GM19324 (cell line): ENCODE measurements at regions not wholly inside any gene's neighbourhood (a gene's known extent, or its start where the extent isn't known, plus 50 kb on each side); places are given as distances from the start of the nearest gene placed in this dataset.
"Not testable (repeated sequence)": the region's sequence is repeated elsewhere in the genome, so short reads cannot be mapped to it uniquely, and the experiment has no call there.

Source experiments
- ATAC-seq: cut with Tn5 transposase; IDR thresholded peaks from one replicate; pipeline ENCODE4 v1.9.1; 2021; ENCODE audit warnings: mild to moderate bottlenecking, moderate library complexity; ENCODE audit not compliant: unreplicated experiment, low FRiP score

DNA sequence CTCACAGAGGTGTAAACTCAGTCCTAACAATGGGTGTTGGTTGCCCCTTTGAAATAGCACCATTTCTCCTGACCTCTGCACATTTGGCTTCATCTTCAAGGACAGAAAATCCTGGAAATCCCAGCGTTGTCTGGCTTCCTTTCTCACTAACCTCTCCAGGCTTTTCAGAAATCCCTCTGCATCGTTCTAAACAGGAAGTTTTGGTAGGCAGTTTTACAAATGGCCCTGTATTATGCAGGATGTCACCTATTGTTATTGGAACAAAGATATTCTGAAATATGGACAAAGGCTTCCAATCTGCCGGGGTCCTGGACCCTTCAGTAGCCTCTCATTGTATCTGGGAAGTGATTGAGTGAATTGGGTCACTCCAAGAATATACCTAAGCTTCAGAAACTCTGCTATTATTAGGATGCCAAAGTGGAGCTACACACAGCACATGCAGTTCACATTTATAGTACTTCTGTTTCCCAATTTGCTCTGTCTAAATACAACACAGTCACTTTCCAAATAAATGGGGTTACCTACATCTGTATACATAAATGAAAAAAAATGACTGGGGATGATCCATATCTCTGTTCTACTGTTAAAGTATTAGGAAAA, 134.8 kb upstream of the KLF6 start:
- no peak for ATAC-seq

DNA sequence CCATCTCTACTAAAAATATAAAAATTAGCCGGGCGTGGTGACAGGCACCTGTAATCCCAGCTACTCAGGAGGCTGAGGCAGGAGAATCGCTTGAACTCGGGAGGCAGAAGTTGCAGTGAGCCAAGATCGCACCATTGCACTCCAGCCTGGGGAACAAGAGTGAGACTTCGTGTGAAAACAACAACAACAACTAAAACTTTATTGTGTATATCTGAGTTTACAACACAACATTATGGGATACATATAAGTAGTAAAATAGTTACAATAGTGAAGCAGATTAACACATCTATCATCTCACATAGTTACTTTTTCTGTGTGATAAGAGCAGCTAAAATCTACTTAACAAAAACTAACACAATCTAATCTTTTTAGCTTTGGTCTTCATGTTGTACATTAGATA, 132.4 kb upstream of the KLF6 start:
- not testable (repeated sequence) for ATAC-seq

DNA sequence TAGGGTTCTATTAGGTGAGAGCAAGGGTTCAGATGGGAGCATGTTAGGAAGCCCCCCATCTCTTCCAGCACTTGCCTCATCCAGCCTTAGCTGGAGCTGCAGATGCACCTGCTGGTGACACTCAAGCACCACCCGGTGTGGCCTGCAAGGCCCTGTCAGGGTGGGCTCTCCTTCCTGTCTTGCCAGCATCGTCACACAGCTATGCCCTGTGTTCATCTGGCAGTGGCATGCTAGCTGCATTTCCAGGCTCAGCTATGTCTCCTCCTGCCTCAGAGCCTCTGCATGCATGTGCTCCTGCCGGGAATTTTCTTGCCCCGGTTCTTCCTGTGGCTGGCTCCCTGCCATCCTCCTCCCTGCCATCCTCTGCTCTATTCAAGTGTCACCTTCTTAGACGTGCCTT, 129.7 kb upstream of the KLF6 start:
- no peak for ATAC-seq

DNA sequence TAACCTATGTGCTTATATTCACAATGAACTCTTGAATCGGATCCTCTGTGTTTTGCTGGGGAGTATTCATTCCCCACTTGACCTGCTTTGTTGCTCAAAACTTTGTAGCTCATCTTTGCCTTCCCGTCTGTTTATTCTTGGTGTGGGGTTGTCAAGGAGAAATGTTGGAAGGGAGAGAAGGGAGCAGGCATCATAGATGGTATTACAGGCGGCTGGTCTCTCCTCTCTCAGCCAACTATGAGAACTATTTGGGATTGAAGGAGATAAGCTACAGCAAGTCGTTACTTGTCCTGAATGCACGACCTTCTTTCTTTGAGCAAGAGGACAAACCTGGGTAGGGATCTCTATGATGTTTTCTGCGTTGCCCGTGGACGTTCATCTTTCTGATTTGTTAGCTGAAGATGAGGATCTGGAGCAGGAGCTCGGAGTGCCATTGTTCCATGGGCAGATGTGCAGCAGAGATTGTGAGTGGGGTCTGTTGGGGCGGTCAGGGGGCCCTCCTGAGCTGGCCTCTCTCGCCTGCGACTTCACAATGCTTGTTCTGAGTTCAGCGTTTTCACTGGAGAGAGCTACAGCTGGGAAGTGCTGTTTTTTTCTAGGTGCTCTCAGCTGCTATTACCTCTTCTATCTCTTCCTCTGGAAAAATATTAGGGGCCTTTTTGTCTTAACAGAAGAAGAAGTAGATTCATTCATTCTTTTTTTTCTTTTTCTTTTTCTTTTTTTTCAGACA, 126.9 kb upstream of the KLF6 start:
- no peak for ATAC-seq

DNA sequence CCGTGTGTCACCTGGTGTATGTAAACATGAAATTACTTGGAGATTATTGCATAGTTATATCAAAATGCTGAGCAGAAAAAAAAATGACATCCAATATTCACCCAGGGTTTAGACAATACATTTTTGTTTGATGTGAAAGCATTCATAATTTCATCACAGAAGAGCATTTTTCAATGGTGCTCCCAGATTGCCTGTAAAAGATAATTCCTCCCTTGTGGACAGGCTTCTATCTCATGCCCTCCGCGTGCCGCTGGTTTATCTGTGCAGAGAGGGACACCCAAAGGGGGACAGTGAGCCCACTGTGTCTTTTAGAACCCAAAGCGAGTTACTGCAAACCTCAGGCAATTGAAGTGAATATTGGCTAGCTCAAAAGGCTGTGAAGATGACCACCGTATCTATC, 126.2 kb upstream of the KLF6 start:
- no peak for ATAC-seq

DNA sequence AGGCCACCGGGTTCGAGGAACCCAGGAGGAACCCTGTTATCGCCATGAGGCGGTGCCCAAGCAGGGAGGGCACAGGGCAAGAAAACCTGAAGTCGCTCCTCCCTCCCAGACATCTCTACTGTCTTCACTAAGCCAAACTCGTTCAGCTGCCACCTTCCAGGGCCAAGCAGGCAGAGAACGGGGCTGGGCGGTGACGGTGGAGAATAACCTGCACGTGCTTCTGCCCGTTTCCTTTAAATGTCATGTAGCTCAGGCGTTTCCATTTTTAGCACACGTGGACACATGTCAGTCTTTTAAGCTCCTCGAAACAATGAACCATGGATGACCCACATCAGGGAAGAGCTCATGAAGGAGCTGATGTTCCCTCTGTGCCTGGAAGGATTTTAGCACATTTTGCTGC, 124.3 kb upstream of the KLF6 start:
- no peak for ATAC-seq

DNA sequence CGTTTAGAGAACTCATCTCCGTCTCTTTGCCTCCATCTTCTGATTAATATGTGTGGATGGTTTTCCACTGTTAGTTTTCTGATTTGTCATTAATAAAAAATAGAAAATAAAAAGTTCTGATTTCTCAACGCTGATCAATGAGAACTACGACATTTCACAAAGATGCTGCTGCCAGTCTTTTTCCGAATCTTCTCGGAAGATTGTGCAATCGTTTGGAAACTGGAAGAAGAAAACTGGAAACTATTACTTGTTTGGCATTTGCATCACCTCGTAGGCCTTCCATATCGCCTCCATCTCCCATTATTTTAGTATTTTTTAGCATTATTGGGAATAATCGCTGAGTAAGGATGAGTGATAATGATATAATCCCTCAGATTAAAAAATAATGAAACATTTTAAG, 123.2 kb upstream of the KLF6 start:
- no peak for ATAC-seq

DNA sequence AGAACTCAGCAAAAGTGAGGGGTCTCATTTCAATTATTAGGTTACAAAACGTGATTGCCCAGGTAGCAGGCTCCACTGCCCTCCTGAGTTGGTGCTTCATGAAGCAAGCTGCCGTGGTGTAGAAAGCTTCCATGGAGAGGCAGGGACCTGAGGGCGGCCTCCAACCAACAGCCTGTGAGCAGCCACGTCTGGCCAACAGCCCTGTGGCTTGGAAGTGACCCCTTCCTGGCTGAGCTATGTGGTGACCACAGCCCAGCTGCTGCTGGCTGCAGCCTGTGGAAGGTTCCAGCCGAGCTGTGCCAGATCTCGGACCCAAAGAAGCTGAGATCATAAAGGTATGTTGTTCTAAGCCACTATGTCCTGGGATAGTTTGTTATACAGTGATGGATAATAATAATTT, 122.5 kb upstream of the KLF6 start:
- ATAC-seq, result no peak

DNA sequence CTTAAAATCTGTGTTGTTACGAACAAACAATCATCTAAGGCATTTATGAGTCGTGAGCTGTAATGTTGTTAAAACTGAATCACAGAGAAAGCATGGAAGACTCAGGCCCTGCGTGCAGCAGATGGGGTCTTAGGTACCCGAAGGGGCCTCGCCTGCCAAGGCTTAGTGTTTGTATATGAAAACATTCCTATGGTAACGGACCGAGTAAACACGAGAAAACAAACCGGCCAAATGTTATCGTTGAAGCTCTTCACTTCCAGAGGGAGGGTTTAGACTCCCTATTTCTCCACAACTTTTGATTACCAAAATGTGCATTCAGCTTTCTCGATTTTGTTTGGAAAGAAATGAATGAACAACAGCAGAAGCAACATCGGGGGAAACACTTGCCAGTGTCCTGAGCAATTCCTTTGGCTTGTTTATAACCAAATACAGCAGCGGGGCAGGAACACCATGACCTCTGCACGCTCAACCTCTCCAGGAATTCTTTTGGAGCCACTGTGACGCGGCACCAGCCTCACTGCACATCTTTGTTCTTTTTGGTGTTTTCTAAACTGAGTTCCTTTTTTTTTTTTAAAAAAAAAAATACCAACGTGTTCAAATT, 121.6 kb upstream of the KLF6 start:
- ATAC-seq, result no peak

DNA sequence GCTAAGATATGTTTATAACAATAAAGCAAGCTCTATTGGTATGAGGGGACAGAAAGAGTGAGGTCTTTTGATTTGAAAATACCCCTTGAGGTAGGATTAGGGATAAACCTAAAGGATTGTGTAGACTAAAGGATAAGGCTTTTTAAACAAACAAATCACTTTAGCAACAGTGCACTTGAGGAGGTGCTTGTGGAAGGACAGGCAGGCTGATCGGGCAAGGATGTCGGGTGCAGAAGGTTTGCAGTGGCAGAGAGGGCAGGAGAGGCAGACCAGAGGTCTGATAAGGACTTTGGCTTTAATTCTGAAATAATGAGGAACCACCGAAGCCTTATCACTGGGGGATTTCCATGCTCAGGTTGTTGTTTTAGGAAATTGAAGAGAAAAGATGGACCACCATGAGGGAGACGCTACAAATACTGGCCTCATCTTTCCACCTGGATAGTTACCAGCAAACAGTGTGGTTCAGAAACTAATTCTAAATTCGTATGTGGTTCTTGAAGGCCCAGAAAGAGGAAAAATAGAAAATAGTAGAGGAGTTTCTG, 119.5 kb upstream of the KLF6 start:
- no peak for ATAC-seq

DNA sequence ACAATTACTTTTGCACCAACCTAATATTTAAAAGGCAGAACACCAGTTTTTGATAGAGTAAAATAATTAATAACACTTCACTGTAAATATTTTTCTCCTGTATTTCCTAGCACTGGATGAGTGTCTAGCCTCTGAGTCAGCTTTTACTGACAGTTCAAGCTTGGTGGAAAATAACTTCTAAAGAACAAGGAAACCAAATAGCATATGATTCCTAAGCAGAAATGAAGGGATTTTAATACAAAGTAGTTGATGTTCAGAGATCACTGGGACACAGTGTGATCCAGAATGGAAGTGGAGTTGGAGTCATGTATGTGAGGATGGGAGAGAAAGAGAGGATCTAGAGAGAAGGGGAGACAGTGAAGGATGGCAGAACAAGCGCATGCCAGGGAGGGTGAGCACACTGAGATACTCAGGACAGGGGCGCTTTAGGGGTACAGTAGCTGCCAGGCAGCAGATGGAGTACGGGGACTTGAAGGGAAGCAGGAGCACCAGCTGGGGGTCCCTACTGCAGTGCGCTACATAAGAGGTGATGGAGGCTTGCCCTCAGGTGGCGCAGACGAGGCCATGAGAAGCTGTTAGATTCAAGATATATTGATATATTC, 117.9 kb upstream of the KLF6 start:
- peak; percentile 15 for ATAC-seq

DNA sequence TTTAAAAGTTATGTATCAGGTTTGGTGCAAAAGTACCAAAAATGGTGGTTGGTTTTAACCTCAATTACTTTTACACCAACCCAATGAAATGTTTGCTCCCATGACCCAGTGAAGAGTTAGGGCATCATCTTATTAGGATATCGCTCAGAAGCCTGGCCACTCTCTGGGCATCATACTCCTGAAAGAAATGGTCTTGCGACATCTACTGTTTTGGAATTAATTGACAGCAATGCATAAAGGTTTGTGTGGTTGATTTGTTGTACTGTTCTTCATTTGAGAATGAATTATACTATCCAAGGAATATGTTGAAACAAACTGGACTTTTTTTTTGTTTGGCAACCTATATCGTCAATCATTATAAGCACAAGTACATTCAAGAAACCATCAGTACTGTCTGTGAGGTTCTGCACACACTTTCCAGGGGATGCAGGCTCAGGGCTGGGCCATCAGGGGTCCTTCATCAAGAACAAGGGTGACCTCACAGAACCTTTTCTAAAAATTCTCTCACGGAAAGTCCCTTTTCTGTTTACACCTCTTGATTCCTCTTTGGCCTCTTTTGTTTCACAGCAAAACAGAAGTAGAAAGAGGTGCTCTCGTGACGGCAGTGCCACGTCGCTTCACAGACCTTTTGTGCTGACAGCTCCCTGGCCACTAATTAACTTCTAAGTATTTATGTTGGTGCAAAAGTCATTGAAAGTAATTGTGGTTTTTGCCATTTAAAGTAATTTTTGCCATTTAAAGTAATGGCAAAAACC, 117.2 kb upstream of the KLF6 start:
- peak; percentile 94 for ATAC-seq

DNA sequence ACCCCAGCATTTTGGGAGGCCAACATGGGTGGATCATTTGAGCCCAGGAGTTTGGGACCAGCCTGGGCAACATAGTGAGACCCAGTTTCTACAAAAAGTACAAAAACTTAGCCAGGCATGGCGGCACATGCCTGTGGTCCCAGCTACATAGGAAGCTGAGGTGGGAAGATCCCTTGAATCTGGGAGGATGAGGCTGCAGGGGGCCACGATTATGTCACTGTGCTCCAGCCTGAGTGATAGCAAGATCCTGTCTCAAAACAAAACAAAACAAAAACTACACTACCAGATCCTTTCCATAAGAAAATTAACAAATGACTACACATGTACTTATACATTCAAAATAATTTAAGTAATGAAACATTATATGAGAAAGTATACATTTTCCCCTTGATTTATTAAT, 116.4 kb upstream of the KLF6 start:
- ATAC-seq, result no peak

DNA sequence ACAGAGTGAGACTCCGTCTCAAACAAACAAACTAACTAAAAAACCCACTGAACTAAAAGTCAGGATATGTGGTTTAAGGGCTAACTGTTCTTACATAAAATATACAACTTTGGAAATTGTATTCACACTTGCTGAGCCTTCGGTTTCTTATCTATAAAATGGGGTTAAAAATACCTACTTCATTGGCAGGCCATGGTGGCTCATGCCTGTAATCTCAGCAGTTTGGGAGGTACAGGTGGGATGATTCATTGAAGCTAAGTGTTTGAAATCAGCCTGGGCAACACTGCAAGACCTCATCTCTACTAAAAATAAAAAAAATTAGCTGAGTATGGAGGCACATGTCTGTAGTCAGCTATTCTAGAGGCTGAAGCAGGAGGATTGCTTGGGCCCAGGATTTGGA, 115.4 kb upstream of the KLF6 start:
- ATAC-seq, result no peak

DNA sequence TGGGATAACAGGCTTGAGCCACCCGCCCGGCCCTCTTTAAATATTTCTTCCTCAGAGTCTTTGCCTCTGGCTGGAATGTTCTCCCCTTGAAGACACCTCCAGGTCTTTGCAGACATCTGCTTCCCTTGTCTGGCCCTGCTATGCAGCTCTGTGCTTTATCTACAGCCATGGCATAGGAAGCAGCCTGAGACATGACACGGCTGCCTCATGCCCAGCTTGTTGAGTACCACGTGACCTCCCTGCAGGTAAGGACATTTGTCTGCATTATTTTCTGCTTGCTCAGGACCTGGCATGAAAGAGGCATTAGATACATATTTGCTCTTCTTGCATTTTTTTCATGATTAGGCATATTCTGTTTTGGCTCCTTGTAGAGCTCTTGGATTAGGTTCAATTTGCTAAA, 113.8 kb upstream of the KLF6 start:
- ATAC-seq, result no peak

DNA sequence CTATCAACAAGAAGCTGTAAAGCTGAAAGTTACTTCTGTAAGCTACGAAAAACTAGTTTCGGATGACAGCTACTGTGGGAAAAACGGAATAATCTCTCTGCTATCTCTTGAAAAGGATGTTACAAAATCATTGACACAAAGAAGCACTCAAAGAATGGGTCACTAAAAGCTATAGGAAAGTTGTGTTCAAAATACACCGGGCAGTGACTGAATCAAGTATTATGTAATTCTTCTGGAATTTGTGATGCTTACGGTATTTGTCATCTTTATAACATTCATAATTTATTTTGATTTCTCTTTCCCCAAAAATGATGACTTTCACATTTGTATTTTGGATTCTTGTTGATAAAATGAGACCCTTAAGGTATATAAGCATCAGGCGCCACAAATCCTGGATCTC, 112.1 kb upstream of the KLF6 start:
- ATAC-seq, result no peak

DNA sequence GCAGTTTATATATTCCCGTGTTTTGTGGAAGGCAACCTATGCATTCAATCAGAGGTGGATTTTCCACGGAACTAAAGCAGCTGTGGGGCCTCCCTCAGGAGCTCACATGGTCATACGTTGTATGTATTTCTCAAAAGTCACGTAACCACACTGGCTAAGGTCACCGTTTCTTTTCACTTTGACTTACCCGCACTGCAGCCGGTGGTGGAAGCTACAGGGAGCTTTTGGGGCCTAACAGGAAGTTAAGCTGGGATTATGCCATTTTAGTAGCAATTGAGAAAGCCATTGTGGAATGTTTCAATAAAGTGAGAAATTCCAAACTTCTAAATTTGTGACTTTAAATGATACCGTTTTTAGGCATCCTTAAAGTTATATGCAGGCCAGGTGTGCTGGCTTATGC, 111.2 kb upstream of the KLF6 start:
- ATAC-seq, result no peak

DNA sequence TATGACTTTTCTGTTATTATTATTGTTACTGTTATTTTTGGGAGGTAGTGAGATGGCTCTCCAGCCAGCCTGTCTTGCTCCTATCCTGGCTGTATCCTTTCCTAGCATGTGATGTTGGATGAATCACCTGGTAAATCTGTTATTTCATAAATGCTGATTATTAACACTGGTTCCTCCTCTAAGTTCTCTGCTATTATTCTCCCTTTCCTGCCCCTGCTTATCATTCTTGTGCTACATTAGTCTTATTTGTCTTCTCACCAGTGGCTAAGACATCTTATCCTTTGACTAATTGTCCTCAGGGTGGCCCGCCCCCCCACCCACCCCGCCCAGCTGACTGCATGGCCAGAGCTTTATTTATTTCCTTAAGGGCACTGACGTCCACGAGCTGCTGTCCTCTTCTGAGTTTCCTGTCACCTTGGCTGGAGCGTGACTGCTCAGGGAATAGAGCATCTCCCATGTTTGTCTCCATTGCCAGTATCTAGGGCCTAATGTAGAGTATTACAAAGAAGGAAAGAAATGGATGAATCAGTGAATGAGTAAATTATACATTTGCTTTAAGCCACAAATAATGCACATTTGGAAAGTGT, 110.1 kb upstream of the KLF6 start:
- no peak for ATAC-seq

DNA sequence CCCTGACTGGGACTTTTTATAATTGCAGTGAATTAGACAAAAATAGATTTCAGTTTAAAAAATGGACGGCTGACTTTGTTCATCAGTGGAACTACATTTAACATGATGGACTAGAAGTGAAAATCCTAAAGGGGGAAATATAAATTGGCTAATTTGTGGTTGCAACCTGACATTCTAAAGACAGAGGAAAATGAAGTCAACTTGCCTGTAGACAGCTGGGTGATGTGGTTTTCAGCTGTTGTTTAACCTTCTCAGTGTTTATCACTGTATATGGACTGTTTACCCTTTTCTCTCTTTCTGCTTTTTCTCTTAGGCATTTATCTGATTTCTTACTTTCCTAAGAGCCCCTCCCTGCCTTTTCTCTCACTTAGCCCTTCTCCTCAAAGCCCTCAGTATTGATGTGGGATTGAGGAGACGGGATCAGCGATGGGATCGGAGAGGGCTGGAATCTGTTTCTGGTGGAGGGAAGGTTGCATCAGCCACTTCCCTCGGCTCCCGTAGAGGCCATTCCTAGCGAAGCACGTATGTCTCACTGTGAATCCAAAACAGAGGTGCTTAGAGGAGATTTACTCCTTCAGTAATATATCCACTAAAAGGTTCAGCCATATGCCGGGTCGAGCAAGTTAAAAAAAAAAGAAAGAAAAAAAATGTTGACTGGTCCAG, 109.0 kb upstream of the KLF6 start:
- no peak for ATAC-seq
